DOHH2 (cell line): ENCODE measurements at regions not wholly inside any gene's neighbourhood (a gene's known extent, or its start where the extent isn't known, plus 50 kb on each side); places are given as distances from the start of the nearest gene placed in this dataset.

Experiments used
- CTCF ChIP-seq: fragments of 200-600 bp; sonication (generic); IDR thresholded peaks from one replicate; pipeline ENCODE4 v1.5.1; 2014; ENCODE audit warnings: antibody characterized with exemption, mild to moderate bottlenecking, low read depth, low read length; ENCODE audit not compliant: poor library complexity, severe bottlenecking
- EZH2phosphoT487 ChIP-seq: fragments of 200-600 bp; sonication (generic); IDR thresholded peaks from 2 replicates; pipeline ENCODE4 v1.6.1; 2017; ENCODE audit warnings: borderline replicate concordance, mild to moderate bottlenecking, antibody characterized with exemption, low read length, moderate library complexity, mixed read lengths

DNA sequence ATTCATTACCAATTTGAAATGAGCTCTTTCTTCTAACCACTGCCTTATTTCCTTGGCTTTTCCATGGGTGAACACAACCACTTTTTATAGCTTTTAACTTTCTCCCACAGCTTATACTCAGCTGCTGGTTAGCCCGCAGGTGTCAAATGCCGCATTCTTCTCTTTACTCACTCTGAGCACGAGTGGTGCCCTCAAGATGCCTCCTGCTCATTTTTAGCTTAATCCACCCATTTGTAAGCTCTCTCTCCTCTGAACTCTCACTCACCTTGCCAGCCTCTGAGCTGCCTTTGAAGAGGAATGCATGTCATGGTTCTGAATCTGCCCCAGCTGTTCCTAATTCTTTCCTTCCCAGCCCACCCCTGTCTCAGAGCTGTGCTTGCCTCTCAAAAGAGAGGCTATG is 449.4 kb upstream of the PRICKLE1 start:
- TF ChIP-seq CTCF (no peak), EZH2phosphoT487 (no peak)
